ENCODE measurements at regions not wholly inside any gene's neighbourhood (a gene's known extent, or its start where the extent isn't known, plus 50 kb on each side); places are given as distances from the start of the nearest gene placed in this dataset.

DNA sequence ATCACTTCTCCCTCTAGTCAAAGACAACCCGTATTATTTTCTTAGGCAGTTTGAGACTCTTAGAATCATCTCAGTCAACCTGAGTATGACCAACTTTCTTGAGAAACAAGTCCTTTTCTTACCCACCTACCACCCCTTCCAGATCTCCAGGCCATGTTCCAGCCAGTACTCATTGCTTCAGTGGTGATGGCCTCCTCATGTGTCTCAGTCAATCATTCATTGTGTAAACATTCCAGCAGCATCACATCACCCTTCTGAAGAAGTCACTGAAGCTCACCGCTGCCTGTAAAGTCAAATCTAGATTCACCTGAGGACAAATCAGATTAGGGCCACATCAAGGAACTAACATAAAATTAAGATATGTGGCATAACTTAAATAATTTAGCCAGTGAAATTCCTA, 467.2 kb upstream of the NRP1 start:
- Histone ChIP-seq H3T11ph (ENCODE audit: low read length) (no peak overlapping the region), H3K27ac (ENCODE audit: insufficient read length, low read depth, low read length) (no peak overlapping the region), H3K4me2 (ENCODE audit: insufficient read depth, insufficient read length, low read length) (no peak overlapping the region), H3K23me2 (ENCODE audit: insufficient read length, low read depth, low read length, poor library complexity, severe bottlenecking) (no peaks in the 10 kb centered on the region), H3K9ac (ENCODE audit: extremely low read depth, insufficient read length, low read length) (no peak overlapping the region), H3K9me3 (ENCODE audit: control insufficient read depth, low read depth, low read length) (no peaks in the 10 kb centered on the region), H2BK5ac (ENCODE audit: insufficient read length, low read length) (no peak overlapping the region), H2BK15ac (ENCODE audit: low read depth, low read length) (no peak overlapping the region), H2BK12ac (ENCODE audit: insufficient read length, low read depth, low read length) (no peak overlapping the region), H3K18ac (ENCODE audit: insufficient read length, low read depth, low read length) (no peak overlapping the region), H2BK120ac (ENCODE audit: low read depth, low read length, poor library complexity, severe bottlenecking) (no peak overlapping the region), H3K56ac (ENCODE audit: insufficient read length, low read depth, low read length) (no peak overlapping the region), H3K14ac (ENCODE audit: insufficient read depth, low read length) (no peak overlapping the region), H4K20me1 (ENCODE audit: control insufficient read depth, insufficient read depth, insufficient read length) (no peaks in the 10 kb centered on the region), H3K79me1 (ENCODE audit: insufficient read depth, low read depth, low read length, poor library complexity, severe bottlenecking) (no peaks in the 10 kb centered on the region), H2BK20ac (ENCODE audit: low read depth, low read length, poor library complexity, severe bottlenecking) (no peak overlapping the region), H4K8ac (replicated peaks; ENCODE audit: insufficient read length, low read depth, low read length) (no peak overlapping the region), H3K4ac (ENCODE audit: low read depth, low read length) (no peak overlapping the region), H3K23ac (ENCODE audit: insufficient read length, low read depth, low read length) (no peak overlapping the region), H3K79me2 (ENCODE audit: insufficient read depth, low read length) (0 out of 2 replicates have a peak, but pooled peaks cover 1% of the 10 kb centered on the region), H3K4me1 (ENCODE audit: insufficient read depth, low read length) (peaks cover 5% of the 10 kb centered on the region; the same call in 1 of the 2 replicates), H2AK5ac (ENCODE audit: insufficient read length, low read length) (no peak overlapping the region), H3K27me3 (ENCODE audit: insufficient read depth, low read length) (no peaks in the 10 kb centered on the region), H2AFZ (ENCODE audit: low read length) (no peak overlapping the region), H4K91ac (ENCODE audit: insufficient read length, low read depth, low read length) (no peak overlapping the region), H4K5ac (ENCODE audit: insufficient read length, low read depth, low read length) (no peak overlapping the region)
- DNase-seq, result no peak
- no peaks in the 10 kb centered on the region for H3K36me3 Mint-ChIP-seq (ENCODE audit: insufficient read depth in 1 of 3, low read depth in 3 of 3)
- no CpG with 5 or more reads among the region's 2 CpGs for WGBS (ENCODE audit: extremely low coverage, insufficient read length, low lambda C conversion rate)
- TF ChIP-seq, protein P1, sequence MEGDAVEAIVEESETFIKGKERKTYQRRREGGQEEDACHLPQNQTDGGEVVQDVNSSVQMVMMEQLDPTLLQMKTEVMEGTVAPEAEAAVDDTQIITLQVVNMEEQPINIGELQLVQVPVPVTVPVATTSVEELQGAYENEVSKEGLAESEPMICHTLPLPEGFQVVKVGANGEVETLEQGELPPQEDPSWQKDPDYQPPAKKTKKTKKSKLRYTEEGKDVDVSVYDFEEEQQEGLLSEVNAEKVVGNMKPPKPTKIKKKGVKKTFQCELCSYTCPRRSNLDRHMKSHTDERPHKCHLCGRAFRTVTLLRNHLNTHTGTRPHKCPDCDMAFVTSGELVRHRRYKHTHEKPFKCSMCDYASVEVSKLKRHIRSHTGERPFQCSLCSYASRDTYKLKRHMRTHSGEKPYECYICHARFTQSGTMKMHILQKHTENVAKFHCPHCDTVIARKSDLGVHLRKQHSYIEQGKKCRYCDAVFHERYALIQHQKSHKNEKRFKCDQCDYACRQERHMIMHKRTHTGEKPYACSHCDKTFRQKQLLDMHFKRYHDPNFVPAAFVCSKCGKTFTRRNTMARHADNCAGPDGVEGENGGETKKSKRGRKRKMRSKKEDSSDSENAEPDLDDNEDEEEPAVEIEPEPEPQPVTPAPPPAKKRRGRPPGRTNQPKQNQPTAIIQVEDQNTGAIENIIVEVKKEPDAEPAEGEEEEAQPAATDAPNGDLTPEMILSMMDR (conservative IDR thresholded peaks at IDR 0.05), result no peak
- no peaks in the 10 kb centered on the region; the same call in 1 of the 2 replicates for H3K27me3 Mint-ChIP-seq (ENCODE audit: low read depth)
- H3K4me3 Mint-ChIP-seq, result no peak overlapping the region
- peaks cover 12 to 20% of the 10 kb centered on the region in 2 experiments for H3K4me1 Mint-ChIP-seq
- H3K27ac Mint-ChIP-seq, result no peak overlapping the region
- no peaks in the 10 kb centered on the region; a peak in 1 of 5 replicates for H3K9me3 Mint-ChIP-seq

Measured in H9 (cell line).